ENCODE measurements at regions not wholly inside any gene's neighbourhood (a gene's known extent, or its start where the extent isn't known, plus 50 kb on each side); places are given as distances from the start of the nearest gene placed in this dataset.

- DNase-seq (ENCODE audit: low spot score), result no peak
Measured at GRCh38 chr1:69436151-69436550, 131.6 kb upstream of the LRRC7 start.

DNA sequence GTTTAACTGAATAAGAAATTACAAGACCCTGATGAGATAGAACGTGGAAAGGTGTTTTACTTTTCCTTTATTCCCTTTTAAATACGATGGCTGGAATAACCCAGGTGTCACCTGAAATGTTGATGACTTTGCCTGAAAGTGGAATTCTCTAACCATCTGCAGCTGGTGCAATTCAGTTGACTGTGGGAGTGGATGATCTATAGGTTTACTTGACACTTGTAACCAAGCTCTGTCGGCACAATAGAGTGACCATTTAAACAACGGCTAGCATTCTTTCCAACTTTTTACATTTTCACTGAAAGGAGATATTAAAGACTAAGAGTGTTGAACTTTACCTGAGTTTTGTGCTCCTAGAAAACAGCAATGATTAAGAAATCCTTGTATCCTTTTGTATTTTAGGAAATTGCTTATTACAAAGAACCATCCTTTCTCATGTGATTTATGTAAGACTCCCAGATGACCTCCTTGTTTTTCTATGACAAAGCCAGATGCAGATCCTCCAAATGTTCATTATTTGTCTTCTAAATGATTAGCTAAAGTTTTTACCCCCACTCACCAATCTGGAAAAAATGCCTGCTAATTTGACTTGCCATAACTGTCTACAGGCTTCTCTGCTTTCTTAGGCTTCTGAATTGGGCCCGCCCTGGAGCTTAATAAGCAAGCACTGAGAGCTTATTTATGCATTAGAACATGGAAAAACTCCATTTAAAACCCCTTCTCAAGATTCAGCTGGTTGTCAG, 129.5 kb upstream of the LRRC7 start:
- DNase-seq (ENCODE audit: low spot score), result no peak

DNA sequence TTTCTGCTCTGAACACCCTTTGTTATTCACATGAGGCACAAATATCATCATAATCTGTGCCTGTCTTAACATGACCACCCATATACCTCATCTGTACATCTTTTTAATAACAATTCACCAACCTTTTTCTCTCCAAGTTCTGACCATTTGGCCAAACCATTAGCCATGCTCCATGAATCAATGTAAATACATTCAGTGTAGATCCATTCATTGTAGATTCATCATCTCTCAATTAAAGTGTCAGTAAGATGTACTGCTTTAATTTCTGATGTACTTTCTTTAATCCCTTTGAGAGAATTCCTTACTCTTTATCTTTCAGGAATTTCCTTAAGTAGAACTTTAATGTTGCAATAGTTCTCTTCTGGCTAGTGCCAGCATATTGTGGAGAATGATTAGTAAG, 126.2 kb upstream of the LRRC7 start:
- no peak for DNase-seq (ENCODE audit: low spot score)

- DNase-seq (ENCODE audit: low spot score), result no peak
Measured at GRCh38 chr1:69451196-69451595, 116.5 kb upstream of the LRRC7 start.

- no peak for DNase-seq (ENCODE audit: low spot score)
Measured at GRCh38 chr1:69455718-69456117, 112.0 kb upstream of the LRRC7 start.

GRCh38 chr1:69459244-69459643, 108.5 kb upstream of the LRRC7 start:
- no peak for DNase-seq (ENCODE audit: low spot score)

- DNase-seq (ENCODE audit: low spot score), result no peak
Measured at GRCh38 chr1:69475021-69475420, 92.7 kb upstream of the LRRC7 start.

DNA sequence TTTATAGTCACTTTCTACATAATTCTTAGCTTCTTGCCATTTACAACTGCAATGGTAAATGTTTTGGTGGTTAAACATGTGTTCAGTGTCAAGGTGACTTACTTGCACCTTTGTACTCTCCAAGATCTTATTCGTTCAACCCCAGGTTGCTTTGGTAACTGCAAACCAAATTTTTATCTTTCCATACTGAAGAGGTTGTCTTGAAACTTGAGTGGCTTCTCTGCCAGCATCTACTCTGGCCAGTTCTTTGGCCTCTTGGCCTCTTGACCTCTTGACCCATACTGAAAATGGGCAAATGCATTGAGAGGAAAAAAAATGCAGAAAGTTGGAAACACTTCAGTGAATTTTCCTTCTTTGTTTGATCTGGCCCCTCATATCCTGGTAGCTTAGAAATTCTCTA, 88.0 kb upstream of the LRRC7 start:
- DNase-seq (ENCODE audit: low spot score), result no peak

DNA sequence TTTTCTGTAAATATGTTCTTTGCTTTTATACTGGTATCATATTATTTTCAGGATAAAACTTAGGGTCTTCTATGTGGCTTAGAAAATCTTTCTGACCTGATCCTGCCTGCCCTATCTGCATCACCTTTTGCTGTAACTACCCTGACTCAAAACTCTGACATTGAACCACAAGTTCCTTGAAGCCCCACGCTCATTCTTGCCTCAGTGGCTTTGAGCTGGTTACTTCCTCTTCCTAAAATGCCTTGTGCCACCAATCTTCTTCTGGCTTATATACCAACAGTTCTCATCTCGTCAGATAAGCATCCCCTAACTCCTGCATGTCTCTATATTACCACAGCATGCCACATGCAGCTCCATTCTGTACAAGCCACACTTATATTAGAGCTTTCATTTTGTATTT, 84.5 kb upstream of the LRRC7 start:
- no peak for DNase-seq (ENCODE audit: low spot score)

GRCh38 chr1:69485616-69486015, 82.1 kb upstream of the LRRC7 start:
- no peak for DNase-seq (ENCODE audit: low spot score)

DNA sequence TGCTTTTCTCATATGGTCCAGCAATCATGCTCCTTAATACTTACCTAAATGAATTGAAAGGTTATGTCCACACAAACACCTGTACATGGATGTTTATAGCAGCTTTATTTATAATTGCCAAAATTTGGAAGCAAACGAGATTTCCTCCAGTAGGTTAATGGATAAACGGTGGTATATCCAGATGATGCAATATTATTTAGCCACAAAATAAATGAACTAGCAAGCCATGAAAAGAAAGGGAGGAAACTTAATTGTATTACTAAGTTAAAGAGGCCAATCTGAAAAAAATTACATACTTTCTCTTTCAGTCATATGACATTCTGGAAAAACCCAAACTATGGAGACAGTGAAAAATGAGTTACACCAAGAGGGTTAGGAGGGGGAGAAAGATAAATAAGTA, 76.3 kb upstream of the LRRC7 start:
- no peak for DNase-seq (ENCODE audit: low spot score)

DNA sequence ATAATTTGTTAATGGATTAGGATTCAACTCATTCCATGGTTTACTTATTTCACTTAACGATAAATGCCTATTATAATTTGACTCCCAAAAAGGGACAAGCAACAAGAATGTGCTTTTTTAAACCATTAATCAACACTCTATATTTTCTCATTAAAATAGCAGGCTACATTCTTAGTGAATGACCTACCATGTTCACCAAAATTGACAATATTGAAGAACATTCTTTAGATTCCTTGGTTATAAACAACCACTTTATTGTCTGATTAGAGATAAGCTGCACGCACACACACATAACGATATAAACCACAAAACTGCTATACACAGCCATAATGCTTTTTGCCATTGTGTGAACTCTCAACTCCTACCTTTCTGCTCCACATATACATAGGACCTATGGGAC, 75.4 kb upstream of the LRRC7 start:
- DNase-seq (ENCODE audit: low spot score), result no peak

GRCh38 chr1:69494221-69494620, 73.5 kb upstream of the LRRC7 start:
- DNase-seq (ENCODE audit: low spot score), result no peak

DNA sequence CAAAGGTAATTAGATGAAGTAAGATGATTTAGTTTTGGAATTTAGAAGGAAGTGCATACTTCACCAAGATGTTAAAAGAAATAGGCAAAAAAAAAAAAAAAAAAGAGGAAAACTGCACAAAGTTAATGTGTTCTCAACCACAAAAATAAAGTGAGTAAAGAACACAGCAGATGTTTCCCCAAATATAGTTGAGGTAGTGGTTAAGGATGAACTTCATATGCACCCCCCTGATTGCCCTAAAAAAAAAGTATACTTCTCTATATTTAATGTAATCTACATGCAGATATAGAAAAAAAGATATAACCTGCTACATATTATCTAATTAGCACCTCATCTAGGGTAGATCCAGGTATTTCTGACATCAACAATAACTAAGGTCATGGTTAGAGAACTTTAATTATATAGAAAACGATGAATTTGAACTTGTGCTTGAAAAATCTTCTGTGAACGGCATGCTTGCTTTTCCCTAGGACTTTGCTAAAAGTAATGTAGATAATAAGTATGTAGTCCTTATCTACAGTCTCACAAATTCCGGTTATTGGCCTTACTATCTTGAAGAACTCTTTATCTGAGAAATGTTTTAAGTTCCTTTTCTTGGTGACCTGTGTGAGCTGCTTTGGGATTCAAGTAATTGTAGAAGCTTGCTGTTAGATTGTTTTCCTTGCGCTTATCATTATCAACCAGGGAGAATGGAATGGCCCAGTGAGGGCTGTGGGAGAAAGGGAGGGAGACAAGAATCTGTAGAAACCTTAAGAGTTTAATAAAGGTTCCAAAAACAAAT, 70.1 kb upstream of the LRRC7 start:
- DNase-seq (ENCODE audit: low spot score), result no peak

DNA sequence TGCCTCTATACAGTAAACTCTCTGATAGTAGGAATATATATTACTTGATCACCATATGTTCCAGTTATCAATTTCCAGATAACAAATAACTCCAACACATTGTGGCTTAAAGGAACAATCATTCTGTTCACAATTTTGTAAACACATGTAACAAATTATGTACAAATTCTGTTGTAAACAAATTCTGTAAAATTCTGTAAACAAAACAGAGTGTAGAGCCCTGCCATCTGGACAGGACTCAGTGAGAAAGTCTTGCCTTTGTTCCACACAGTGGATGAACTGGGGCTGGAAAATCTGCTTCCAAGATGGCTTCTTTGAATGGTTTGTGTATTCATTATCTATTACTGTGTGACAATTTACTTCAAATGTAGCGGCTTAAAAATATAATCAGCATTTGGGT, 69.0 kb upstream of the LRRC7 start:
- DNase-seq (ENCODE audit: low spot score), result no peak

GRCh38 chr1:69499203-69499803, 68.4 kb upstream of the LRRC7 start:
- no peak for DNase-seq (ENCODE audit: low spot score)

- DNase-seq (ENCODE audit: low spot score), result no peak
Measured at GRCh38 chr1:69502991-69503390, 64.7 kb upstream of the LRRC7 start.

DNA sequence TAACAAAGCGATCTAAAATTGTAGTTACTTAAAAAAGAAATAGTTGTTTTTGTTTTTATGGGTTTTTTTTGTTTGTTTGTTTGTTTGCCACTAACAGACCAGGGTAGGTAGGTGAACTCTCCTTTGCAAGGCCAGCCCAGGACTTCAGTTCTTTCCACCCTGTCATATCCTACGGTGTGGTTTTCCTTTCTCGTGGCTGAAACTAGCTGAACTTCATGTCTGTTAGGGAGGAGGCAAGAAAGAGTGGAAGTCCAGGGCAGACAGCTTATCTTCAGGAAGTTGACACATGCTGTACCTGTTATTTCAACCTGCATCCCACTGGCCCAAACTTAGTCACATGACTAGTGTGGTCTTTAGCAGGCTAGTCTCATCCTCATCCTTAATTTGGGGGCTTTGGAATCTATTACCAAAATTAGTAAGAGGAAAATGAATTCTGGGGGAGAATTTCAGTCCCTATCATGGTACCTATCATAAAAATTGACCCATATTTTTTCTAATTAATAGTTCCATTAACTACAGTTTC, 62.9 kb upstream of the LRRC7 start:
- no peak for DNase-seq (ENCODE audit: low spot score)

- no peak for DNase-seq (ENCODE audit: low spot score)
Measured at GRCh38 chr1:69506311-69506710, 61.4 kb upstream of the LRRC7 start.

- DNase-seq (ENCODE audit: low spot score), result no peak
Measured at GRCh38 chr1:69506721-69507120, 61.0 kb upstream of the LRRC7 start.

DNA sequence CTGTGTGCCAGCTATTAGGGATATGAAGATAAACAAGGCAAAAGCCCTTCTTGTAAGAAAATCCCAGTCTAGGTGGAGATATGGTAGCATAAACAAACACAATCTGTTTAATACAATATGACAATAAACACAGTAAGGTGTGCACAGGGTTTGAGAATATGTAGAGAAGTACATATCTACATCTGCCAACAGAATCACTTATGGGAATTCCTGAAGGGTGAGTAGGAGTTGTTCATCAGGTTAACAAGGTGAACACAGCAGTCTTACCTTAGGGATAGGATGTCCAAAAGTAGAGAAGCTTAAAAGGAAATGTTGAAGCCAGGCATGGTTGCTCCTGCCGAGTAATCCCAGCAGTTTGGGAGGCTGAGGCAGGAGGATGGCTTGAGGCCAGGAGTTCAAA, 57.7 kb upstream of the LRRC7 start:
- DNase-seq (ENCODE audit: low spot score), result no peak

DNA sequence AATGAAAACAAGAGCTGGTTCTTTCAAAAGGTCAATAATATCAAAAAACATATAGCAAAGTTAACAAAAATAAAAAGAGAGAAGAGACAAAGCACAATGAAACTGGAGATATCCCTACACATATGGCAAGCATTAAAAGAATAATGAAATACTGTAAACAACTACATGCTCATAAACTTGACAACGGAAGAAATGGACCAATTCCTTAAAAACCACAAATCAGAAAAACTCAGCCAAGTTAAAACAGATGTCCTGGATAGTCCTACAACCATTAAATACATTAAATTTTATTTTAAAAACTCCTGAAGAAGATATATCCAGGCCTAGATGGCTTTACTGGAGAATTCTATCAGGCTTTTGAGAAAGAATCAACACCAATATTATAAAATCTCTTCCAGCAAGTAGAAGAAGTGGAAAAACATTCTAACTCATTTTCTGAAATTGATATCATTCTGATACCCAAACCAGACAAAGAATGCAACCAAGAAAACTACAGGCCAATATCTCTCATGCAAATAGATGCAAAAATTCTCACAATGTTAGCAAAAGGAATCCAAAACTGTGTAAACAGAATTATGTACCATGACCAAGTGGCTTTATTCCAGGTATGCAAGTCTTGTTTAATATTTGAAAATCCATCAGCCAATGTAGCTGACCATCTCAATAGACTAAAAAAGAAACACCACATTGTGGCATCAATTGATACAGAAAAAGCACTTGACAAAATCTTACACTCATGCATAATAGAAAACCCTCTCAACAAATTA, 56.1 kb upstream of the LRRC7 start:
- DNase-seq (ENCODE audit: low spot score), result no peak
